B cell (primary cell): ENCODE measurements at regions not wholly inside any gene's neighbourhood (a gene's known extent, or its start where the extent isn't known, plus 50 kb on each side); places are given as distances from the start of the nearest gene placed in this dataset.

Experiments
- CTCF ChIP-seq: fragments of 200-600 bp; IDR thresholded peaks from one replicate; pipeline ENCODE4 v1.8.0; 2022; ENCODE audit warnings: antibody characterized with exemption, mild to moderate bottlenecking
- EZH2 ChIP-seq: IDR thresholded peaks from 2 replicates; pipeline ENCODE4 v1.6.1; 2012; ENCODE audit warnings: borderline replicate concordance, low read depth, mild to moderate bottlenecking, moderate library complexity, low read length; ENCODE audit not compliant: insufficient read depth, poor library complexity, severe bottlenecking

- no peak for TF ChIP-seq CTCF
- no peak for TF ChIP-seq EZH2
Measured at GRCh38 chr4:67091673-67092072, 453.6 kb downstream of the CENPC start.
